ENCODE measurements at regions not wholly inside any gene's neighbourhood (a gene's known extent, or its start where the extent isn't known, plus 50 kb on each side); places are given as distances from the start of the nearest gene placed in this dataset.

DNA sequence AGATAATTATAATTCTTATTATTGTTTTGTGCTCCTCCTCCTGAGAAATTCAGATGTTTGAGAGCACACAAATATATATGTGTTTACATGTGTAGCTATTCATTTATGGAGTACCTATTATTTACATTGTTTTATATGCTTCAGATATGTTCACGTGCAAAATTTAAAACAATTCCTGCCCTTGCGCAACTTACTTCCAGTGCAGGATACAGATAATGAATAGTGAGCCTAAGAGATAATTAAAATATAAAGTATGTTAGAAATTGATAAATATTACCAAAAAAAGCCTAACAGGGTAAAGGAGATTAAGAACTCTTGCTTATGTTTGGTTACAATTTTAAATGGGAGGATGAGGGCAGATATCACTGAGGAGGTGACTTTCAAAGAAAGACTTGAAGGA is 81.7 kb upstream of the DPH6 start:
- TF ChIP-seq, protein P1, sequence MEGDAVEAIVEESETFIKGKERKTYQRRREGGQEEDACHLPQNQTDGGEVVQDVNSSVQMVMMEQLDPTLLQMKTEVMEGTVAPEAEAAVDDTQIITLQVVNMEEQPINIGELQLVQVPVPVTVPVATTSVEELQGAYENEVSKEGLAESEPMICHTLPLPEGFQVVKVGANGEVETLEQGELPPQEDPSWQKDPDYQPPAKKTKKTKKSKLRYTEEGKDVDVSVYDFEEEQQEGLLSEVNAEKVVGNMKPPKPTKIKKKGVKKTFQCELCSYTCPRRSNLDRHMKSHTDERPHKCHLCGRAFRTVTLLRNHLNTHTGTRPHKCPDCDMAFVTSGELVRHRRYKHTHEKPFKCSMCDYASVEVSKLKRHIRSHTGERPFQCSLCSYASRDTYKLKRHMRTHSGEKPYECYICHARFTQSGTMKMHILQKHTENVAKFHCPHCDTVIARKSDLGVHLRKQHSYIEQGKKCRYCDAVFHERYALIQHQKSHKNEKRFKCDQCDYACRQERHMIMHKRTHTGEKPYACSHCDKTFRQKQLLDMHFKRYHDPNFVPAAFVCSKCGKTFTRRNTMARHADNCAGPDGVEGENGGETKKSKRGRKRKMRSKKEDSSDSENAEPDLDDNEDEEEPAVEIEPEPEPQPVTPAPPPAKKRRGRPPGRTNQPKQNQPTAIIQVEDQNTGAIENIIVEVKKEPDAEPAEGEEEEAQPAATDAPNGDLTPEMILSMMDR (IDR thresholded peaks at IDR 0.05): no peak
- no peak for TF ChIP-seq POLR2AphosphoS5 (IDR thresholded peaks at IDR 0.05)

All from esophagus muscularis mucosa (tissue), 3 donors.